NCI-H526 (cell line): ENCODE measurements at regions not wholly inside any gene's neighbourhood (a gene's known extent, or its start where the extent isn't known, plus 50 kb on each side); places are given as distances from the start of the nearest gene placed in this dataset.
"Not testable (repeated sequence)": the region's sequence is repeated elsewhere in the genome, so short reads cannot be mapped to it uniquely, and the experiment has no call there.

Experiments used
- DNase-seq, 2 experiments: peaks; one replicate each; lab custom pipeline; 2025; lab: John Stamatoyannopoulos, UW

DNA sequence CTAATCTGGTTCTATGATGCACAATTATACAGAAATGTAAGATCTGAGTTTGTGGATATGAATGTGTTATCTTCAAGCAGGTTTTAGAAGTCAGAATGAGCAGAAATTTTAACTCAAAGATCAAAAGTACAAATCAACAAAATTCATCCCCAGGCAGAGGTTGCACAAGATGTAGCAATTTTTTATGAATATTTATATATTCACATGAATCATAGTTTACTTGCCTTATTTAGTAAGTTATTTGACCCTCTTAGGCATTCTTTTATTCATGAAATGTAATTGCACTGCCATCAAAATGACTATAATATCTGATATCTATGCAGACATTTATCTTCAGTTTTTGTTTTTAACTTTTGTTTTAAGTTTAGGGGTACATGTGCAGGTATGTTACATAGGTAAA is 103.1 kb upstream of the DAZL start:
- DNase-seq = no peak

DNA sequence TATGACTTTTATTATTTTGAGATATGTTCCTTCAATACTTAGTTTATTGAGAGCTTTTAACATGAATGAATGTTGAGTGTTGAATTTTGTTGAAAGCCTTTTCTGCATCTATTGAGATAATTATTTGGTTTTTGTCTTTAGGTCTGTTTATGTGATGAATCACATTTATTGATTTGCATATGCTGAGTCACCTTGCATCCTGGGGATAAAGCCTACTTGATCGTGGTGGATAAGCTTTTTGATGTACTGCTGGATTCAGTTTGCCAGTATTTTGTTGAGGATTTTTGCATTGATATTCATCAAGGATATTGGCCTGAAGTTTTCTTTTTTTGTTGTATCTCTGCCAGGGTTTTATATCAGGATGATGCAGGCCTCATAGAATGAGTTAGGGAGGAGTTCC is 106.5 kb upstream of the DAZL start:
- not testable (repeated sequence) for DNase-seq

DNA sequence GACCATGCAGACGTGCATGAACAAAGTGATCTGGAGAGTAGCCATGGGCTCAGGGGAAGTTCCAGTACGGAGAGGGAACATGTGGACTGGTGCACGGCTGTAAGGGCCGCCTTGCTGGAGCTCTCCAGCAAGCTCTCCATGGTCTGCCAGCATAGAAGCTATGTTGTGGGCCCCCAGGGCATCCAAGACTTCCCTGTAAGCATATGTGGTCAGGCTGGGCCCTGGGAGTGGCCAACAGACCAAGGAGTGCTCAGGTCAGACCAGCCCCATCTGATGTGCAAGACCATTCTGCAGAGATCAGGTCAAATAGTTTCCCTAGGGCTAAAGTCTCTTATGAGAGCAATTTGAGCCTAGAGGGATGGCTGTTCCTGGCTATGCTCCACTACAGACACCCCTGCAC is 110.1 kb upstream of the DAZL start:
- DNase-seq = no peak

DNA sequence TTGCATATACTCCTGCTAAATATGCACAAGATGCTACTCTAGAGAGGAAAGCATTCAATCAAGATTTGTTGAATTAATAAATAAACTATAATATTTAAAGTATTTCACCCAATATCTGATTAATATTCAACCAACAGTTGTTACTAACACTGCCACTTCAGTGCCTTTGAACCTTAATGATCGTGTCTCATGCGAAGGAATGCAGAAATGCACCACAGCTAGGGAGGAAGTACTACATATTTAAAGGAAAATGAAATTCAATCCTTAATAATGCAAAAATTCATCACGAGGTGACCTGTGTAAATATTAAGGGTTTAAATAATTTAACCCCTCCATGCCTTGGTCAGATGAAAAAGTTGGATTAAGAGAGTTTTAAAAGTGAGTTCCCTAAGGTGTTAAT is 114.2 kb upstream of the DAZL start:
- DNase-seq = no peak

DNA sequence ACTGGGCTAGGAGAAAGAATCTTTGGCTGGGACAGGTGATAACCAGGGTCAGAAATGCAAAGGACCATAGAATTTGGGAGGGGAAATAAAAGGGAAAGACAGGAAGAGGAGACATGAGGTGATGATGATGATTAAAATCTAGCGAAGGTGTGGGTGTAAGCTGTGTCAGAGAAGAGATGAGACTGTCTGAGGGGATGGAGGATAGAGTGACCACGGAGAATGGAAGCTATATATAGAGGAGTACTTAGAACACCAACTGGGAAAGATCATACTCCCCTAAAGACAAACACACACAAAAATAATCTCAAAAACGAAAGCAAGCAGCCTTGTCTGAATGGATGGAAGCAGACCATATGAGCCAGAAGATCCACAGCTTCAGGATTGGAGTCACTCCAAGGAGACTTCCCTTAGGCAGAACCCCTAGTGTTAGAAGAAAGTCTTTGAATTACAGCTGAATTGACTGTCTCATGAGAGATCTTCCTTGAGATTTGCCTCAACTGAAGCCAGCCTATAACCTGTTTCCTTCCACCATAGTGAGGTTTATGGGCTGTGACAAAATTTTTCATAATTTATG is 115.2 kb upstream of the DAZL start:
- no peak for DNase-seq

DNA sequence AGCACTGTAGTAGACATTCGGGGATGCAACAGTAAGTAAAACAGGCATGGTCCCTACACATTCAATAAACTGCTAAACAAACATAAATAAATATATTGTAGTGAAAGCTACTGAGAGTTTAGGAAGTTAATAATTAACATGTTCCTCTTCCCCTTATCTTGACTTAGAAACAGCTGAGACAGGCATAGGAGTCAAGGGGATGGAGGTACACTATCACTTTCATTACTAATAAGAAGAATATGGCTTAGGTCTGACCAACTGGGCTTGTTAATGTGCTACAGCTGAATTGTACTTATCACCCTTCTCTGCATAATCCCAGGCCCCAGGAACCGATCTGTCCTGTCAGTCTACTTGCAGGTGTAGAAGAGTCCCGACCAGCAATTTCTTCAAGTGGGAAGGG is 116.3 kb upstream of the DAZL start:
- peak in 1 of 2 experiments; percentile 9 for DNase-seq

DNA sequence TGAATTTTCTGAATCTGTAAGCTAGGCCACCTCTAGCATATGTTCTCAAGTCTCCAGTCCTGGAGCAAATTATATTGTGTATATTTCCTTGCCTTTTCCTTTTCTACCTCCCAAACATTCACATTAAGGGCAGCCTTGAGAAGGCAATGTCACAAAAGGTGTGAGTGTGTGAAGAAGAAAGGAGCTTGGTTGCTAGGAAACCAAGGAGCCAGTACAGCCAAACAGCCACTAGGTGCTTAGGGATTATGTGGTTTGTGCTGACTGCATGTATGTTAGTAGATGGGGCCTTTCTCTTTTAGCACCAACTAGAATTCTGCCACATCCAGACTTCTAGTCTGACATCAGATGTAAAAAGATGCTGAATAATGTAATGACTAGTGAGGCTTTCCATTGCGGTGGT is 118.8 kb upstream of the DAZL start:
- DNase-seq = no peak

DNA sequence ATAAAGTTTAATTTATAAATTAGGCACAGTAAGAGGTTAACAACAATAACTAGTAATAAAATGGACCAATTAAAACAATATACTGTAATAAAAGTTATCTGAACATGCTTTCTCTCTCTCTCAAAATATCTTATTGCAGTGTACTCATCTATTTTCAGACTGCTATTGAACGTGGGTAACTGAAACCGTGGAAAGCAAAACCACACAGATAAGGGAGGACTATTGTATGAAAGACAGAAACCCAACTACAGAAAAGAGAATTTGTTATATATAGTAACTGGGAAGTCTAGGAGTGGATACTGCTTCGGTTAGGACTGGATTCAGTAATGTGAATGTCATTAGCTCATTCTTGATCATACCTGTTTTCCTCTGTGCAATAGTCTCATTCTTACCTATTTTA is 119.3 kb upstream of the DAZL start:
- DNase-seq = no peak

DNA sequence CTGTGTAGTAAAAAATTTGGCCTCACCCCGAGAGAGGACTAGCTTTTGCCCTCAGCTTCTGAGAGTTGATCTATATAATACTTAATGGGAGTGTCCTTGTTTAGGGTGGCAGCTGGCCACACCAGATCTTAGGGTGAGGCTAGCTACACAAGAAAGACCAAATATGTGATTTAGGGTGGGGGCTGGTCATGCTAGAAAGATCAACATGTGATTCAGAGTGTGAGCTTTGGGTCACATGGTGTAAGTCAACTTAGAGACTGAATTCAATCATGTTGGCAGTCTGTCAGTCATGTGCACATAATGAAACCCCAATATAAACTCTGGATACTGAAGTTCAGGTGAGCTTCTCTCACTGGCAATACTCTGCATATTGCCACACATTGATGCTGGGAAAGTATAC is 120.7 kb upstream of the DAZL start:
- no peak for DNase-seq

DNA sequence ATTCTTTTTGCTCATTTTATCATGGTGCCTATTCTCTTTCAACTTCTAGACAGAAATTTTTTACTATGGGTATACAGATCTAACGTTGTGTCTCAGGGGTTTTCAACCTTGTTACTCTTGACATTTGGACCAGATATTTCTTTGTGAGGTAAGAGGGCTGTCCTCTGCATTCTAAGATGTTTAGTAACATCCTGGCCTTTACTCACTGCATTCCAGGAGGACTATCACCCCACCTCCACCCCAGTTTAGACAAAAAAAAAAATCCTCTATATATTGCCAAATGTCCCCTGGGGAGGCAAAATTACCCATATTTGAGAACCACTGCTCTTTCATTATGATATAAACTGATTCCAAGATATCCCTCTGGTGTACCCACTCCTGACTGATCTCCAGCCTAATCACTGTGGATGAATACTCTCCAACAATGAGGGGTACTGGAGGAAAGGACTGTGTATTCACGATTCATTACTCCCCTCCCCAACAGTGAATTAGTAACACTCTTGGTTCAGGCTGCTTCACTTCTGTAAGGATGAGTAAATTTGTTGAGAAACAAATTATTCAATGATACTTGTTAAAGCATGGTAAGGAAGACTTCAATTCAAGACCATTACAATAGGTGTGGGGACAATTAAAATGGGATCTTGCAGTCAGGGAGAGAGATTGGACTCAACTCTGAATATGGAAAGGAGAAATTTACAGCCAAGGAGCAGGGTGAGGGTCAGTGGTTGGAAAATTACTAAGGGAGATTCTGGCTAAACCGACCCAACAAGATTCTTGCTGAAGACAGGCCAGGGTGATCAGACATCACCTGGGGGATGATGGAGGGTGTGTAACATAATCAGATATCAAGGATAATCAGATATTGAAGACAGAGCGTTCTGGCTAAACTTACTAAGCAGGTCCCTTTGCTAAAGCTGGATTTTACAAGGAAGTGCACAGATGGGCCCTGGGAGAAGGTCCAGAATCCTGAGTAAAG is 123.8 kb upstream of the DAZL start:
- DNase-seq = no peak

DNA sequence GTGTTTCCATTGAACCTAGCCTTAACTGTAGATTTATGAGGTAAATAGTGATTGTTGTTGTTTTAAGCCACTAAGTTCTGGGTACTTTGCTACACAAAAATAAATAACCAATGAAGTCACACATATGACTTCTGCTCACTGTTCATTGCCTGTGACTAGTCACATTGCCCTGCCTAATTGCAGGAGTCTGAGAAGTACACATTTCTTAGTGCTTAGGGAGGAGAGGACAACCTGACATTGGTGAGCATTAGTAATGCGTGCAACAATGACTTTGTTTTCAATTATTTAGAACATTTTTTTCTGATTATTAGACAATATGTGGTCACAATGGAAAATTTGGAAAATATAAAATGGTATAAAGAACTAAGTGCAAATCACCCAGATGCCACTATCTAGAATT is 133.2 kb upstream of the DAZL start:
- DNase-seq = no peak

DNA sequence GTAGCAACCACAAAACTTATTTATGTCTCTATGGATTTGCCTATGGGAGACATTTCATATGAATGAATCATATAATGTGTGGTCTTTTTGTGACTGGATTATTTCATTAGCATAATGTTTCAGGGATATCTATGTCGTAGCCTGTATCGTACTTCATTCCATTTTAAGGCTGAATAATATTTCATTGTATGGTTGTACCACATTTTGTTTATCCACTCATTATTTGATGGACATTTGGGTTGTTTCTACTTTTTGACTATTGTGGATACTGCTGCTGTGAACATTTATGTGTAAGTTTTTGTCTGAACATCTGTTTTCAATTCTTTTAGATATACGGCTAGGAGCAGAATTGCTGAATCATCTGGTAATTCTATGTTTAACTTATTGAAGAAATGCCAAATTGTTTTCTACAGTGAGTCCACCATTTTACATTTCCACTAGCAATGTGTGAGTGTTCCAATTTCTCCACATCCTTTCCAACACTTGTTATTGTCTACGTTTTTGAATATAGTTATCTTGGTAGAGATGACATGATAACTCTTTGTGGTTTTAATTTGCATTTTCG is 134.4 kb upstream of the DAZL start:
- DNase-seq = peak; percentile 61 to 65

DNA sequence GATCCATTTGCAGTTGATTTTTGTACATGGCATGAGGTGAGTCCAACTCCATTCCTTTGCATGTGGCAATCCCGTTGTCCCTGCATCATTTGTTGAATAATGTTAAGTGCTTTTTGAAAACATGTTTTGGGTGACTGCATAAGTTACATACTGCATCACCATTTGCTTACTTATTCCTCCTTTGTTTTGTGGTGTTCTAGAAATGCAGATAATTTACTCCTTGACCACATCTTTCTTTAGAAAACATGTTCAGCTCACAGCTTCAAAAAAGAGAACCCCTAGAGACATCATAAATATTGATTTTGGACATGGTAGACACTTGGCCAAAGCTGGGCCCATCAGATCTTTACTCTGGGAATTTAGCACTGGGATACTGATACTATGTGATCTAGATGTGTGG is 135.3 kb upstream of the DAZL start:
- DNase-seq = no peak

DNA sequence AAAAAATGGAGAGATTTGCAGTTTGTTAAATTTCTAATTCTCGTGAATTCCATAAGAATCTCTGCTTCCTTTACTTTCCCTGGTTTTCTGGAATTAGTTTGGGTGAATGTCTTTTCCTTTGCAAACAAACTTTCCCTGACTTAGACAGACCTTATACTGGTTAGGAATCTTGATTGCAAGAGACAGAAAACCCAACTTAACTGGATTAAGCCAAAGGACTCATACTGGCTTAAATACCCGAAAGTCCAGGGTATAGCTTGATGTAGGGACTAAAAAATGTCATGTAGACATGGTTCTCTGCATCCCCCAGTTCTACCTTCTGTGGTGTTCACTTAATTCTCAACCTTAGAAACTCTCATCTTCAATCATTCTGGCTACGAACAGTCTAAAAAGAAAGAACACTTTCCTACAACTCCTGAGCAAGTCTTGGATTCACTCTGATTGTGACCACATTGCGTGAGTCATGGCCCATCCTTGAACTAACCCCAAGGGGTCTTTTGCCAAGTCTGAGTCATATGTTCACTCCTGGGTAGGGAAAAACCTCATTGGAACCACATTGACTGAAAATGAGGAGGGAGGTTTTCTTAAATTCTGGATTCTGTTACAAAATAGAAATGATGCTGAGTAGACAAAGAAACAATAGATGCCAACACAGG is 136.0 kb upstream of the DAZL start:
- no peak for DNase-seq

DNA sequence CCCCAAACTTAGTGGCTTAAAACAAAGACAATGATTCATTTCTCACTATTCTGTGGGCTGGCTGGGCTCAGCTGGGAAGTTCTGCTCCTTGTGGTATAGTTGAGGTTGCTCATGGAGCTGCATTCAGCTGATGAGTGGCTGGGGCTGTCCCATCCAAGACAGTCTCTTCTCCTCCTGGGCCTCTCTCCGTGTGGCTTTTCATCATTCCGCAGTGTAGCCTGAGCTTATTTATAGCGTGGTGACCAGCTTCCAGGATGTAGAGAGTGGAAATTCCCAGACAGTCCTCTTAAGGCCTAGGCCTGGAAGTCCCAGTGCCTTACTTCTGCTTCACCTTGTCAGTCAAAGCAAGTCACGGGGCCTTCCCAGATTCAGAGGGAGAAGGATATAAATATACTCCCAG is 136.7 kb upstream of the DAZL start:
- no peak for DNase-seq

DNA sequence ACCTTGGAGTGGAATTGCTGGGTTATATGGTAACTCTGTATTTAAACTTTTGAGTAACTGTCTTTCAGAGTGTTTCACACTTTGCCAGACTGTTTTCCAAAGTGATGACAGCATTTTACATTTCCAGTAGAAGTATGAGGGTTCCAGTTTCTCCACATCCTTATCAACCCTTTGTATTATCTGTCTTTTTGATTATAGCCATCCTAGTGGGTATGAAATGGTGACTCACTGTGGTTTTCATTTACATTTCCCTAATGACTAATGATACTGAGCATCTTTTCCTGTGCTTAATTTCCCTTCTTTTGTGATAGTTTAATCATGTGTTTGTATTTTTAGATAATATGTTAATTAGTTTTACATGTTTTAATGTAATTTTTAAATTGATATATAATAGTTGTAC is 138.1 kb upstream of the DAZL start:
- no peak for DNase-seq

DNA sequence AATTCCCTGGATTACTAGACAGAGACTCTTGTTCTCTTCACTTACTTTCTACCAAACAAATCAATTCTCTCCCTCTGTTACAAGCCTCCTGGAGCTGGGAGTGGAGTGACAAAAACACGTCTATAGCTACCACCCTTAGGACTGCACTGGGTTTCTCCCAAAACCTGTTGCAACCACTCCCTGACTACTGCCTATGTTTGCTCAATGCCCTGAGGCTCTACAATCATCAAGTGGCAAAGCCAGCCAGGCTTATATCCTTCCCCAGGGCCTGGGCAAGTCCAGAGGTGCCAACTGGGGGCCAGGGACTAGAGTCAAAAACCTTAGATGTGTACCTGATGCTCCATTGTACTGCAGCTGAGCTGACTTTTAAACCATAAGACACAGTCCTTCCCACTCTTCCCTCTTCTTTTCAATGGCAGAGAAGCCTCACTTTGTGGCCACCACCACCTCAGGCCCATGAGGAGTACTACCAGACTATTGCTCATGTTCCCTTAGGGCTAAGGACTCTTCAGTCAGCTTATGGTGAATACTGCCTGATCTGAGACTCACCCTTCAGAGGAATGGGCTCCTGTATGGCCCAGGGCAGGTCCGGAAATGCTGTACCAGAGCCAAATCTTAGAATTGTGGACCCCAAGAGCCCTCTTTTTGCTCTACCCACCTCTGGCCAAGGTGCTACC is 125.4 kb upstream of the PLCL2 start:
- DNase-seq = no peak

DNA sequence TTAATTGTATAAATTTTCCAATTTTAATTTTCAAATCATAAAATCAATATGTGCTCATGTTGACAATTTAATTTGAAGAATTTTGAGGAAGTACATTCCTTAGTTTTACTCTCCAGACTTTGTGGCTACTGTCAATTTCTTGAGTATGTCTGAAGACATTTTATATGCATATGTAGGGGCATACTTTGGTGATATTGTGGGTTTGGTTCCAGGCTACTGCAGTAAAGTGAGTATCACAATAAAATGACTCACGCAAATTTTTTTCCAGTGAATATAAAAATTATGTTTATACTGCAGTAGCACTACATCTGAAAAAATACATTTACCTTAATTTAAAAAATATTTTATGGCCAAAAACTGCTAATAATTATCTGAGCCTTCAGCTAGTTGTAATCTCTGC is 123.2 kb upstream of the PLCL2 start:
- DNase-seq = no peak

DNA sequence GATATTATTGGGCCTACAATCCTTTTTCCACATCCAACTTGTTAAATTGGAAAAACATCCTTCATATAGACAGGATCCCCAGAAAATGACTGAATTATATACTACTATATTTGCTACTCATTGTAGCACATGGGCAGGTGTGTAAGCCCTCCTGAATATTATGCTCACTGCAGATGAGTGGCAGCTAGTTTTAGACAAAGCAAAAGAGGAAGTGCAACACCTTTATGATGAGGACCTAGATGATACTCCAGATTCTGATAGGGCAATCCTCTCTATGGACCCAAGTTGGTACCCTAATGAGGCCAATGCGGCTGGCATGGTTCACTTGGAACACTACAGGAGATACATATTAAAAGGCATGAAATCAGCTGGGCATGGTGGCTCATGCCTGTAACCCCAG is 119.1 kb upstream of the PLCL2 start:
- DNase-seq = no peak

DNA sequence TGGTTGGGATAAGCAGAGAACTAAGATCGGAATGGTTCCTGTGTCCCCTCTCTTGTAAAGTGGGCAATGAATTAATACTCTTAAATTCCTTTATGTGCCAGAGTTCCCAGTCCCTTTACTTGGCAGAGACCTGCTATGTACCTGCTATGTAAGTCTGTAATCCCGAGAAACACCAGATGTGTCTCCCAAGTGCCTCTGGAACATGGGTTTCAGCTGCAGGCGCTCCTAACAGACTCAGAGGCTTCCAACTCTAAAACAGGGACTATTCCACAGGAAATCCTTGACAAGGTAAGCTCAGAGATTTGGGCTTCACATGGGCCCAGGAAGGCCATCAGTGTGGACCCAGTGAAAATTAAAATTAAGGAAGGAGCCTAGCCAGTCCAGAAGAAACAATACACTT is 117.7 kb upstream of the PLCL2 start:
- DNase-seq = peak in 1 of 2 experiments; percentile 16

DNA sequence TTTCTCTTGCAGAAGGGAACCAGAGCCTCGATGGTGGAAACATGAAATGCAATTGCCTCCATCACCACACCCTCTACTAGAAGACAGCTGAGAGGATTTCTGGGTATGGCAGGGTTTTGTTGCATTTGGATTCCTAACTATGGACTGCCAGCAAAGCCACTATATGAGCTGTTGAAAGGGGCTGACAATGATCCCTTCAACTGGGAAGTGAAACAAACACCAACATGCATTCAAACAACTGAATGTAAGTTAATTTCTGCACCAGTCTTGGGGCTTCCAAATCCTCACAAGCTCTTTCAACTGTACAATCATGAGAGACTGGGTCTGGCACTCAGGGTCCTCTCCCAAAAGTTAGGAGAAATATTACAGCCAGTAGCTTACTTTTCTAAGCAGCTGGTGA is 116.7 kb upstream of the PLCL2 start:
- DNase-seq = no peak

DNA sequence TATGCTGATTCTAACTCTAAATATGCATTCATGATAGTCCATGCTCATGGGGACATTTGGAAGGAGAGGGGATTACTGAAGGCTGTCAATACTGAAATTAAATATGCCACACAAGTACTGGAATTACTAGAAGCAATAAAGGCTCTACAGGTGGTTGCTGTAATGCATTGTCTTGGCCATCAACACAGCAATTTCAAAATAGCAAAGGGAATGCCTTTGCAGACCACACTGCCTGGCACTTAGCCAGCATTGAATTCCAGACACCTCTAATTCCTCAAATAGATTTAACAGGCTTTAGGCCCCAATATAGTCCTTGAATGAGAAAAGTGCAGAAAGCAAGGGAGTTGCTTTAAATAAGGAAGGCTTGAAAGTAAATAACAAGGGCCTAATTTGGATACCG is 115.8 kb upstream of the PLCL2 start:
- DNase-seq = no peak
